CD4-positive, alpha-beta T cell treated with Interleukin-4 for 1 hour (primary cell): ENCODE measurements at regions not wholly inside any gene's neighbourhood (a gene's known extent, or its start where the extent isn't known, plus 50 kb on each side); places are given as distances from the start of the nearest gene placed in this dataset.
A peak's percentile ranks its signal among the peaks of the same experiment; 100 is the strongest.

Experiments
- DNase-seq, 2 donors: peaks; one replicate each; pipeline ENCODE4 v3.0.0-alpha.2; 2020 to 2022

- no peak for DNase-seq
Observed at GRCh38 chr1:30400507-30400906, 322.9 kb downstream of the MATN1 start.

GRCh38 chr1:30399026-30399425 is 324.4 kb downstream of the MATN1 start:
- DNase-seq: no peak

GRCh38 chr1:30397576-30397975 is 325.8 kb downstream of the MATN1 start:
- DNase-seq: no peak

GRCh38 chr1:30395631-30396030 is 327.8 kb downstream of the MATN1 start:
- DNase-seq: no peak

GRCh38 chr1:30388386-30388785 is 335.0 kb downstream of the MATN1 start:
- no peak for DNase-seq

- DNase-seq: no peak
Observed at GRCh38 chr1:30386156-30386926, 337.0 kb downstream of the MATN1 start.

- DNase-seq: no peak
Observed at GRCh38 chr1:30385246-30385995, 338.0 kb downstream of the MATN1 start.

- no peak for DNase-seq
Observed at GRCh38 chr1:30384286-30385245, 338.8 kb downstream of the MATN1 start.

GRCh38 chr1:30383221-30383711 is 340.1 kb downstream of the MATN1 start:
- no peak for DNase-seq

GRCh38 chr1:30382496-30382895 is 340.9 kb downstream of the MATN1 start:
- DNase-seq: no peak

GRCh38 chr1:30381671-30382365 is 341.6 kb downstream of the MATN1 start:
- DNase-seq: no peak

GRCh38 chr1:30381266-30381665 is 342.1 kb downstream of the MATN1 start:
- peak in 1 of 2 donors; percentile 3 for DNase-seq

- DNase-seq: no peak
Observed at GRCh38 chr1:30380625-30380984, 342.8 kb downstream of the MATN1 start.

- peak; percentile 38 to 66 for DNase-seq
Observed at GRCh38 chr1:30379684-30380624, 343.4 kb downstream of the MATN1 start.

- DNase-seq: peak in 1 of 2 donors; percentile 9
Observed at GRCh38 chr1:30378991-30379581, 344.3 kb downstream of the MATN1 start.

- DNase-seq: peak in 1 of 2 donors; percentile 8
Observed at GRCh38 chr1:30378003-30378596, 345.3 kb downstream of the MATN1 start.

GRCh38 chr1:30377230-30378002 is 346.0 kb downstream of the MATN1 start:
- no peak for DNase-seq

GRCh38 chr1:30376054-30376697 is 347.2 kb downstream of the MATN1 start:
- peak in 1 of 2 donors; percentile 3 for DNase-seq

- peak in 1 of 2 donors; percentile 7 for DNase-seq
Observed at GRCh38 chr1:30375156-30375555, 348.2 kb downstream of the MATN1 start.
